Testis (tissue), 2 donors: ENCODE measurements at regions not wholly inside any gene's neighbourhood (a gene's known extent, or its start where the extent isn't known, plus 50 kb on each side); places are given as distances from the start of the nearest gene placed in this dataset.

Experiments
- DNase-seq: peaks from one replicate; pipeline ENCODE4 v3.0.0-alpha.2; 2019
- H3K27ac ChIP-seq, 2 donors: fragments of 200-600 bp; sonication (generic); one replicate each; pipeline ENCODE4 v1.5.1; 2019
- H3K27me3 ChIP-seq: fragments of 200-600 bp; sonication (generic); one replicate; pipeline ENCODE4 v1.5.1; 2019
- H3K36me3 ChIP-seq: fragments of 200-600 bp; sonication (generic); one replicate; pipeline ENCODE4 v1.5.1; 2017; ENCODE audit warnings: low read depth; ENCODE audit errors: missing control alignments
- H3K4me1 ChIP-seq: fragments of 200-600 bp; sonication (generic); one replicate; pipeline ENCODE4 v1.5.1; 2019
- H3K4me3 ChIP-seq, 2 donors: fragments of 200-600 bp; sonication (generic); one replicate each; pipeline ENCODE4 v1.5.1; 2017 to 2019
- H3K9me3 ChIP-seq: fragments of 200-600 bp; sonication (generic); one replicate; pipeline ENCODE4 v1.5.1; 2017
- POLR2A ChIP-seq: fragments of 450-650 bp; IDR thresholded peaks from one replicate; pipeline ENCODE4 v1.6.1; 2017; ENCODE audit warnings: antibody characterized with exemption, mild to moderate bottlenecking, moderate library complexity
- WGBS, 2 donors: methylation state at CpG; one replicate each; pipeline ENCODE4 v1.1.5; 2018; 5-methylcytosine and 5-hydroxymethylcytosine counted together
- intact Hi-C: fragments of 100-400 bp; cut with DNase I; formaldehyde crosslinking; loops from one replicate; pipeline ENCODE4 v1.15.1; 2023; ENCODE audit warnings: low total_unique reads
- TF ChIP-seq, protein P1 (sequence below), 3 experiments: fragments of 450-650 bp in 2 of 3; fragments of 200-600 bp in 1 of 3; sonication (generic) in 1 of 3; IDR thresholded peaks; one replicate each; pipeline ENCODE4 v1.5.1; 2016 to 2019; ENCODE audit warnings: antibody characterized with exemption in 3 of 3, mild to moderate bottlenecking in 2 of 3, moderate library complexity in 1 of 3

DNA sequence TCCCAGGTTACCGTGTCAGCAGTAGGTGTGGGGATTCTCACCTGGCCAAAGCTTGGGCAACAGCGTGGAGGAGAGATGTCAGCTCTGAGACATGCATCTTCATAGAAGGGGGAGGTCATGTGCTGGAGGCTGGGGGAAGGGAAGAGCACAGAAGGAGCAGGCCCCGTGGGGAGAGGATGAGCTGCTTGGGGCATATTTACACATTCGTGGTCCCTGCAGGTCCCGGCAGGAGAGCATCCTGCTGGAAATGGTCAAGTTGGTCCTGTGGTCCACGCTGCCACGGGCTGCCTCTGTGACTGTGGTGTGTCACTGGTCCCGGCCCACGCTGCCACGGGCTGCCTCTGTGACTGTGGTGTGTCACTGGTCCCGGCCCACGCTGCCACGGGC lies 195.1 kb upstream of the TWIST2 start:
- no peak overlapping the region for H3K4me3 ChIP-seq
- 94 to 96% methylated on average over 5 to 10 of the region's 13 CpGs for WGBS, 2 donors
- intact Hi-C loops, result no loop called here
- no peak overlapping the region for H3K27ac ChIP-seq
- no peak for TF ChIP-seq POLR2A
- TF ChIP-seq, protein P1, sequence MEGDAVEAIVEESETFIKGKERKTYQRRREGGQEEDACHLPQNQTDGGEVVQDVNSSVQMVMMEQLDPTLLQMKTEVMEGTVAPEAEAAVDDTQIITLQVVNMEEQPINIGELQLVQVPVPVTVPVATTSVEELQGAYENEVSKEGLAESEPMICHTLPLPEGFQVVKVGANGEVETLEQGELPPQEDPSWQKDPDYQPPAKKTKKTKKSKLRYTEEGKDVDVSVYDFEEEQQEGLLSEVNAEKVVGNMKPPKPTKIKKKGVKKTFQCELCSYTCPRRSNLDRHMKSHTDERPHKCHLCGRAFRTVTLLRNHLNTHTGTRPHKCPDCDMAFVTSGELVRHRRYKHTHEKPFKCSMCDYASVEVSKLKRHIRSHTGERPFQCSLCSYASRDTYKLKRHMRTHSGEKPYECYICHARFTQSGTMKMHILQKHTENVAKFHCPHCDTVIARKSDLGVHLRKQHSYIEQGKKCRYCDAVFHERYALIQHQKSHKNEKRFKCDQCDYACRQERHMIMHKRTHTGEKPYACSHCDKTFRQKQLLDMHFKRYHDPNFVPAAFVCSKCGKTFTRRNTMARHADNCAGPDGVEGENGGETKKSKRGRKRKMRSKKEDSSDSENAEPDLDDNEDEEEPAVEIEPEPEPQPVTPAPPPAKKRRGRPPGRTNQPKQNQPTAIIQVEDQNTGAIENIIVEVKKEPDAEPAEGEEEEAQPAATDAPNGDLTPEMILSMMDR (IDR thresholded peaks at IDR 0.05), result no peak
- H3K9me3 ChIP-seq, result no peaks in the 10 kb centered on the region
- H3K4me1 ChIP-seq, result no peaks in the 10 kb centered on the region
- H3K36me3 ChIP-seq, result no peaks in the 10 kb centered on the region
- DNase-seq, result no peak
- no peaks in the 10 kb centered on the region for H3K27me3 ChIP-seq

- no peak for DNase-seq
- no peak overlapping the region for H3K4me3 ChIP-seq
- H3K36me3 ChIP-seq, result no peaks in the 10 kb centered on the region
Measured at GRCh38 chr2:238653431-238654109, 194.3 kb upstream of the TWIST2 start.

DNA sequence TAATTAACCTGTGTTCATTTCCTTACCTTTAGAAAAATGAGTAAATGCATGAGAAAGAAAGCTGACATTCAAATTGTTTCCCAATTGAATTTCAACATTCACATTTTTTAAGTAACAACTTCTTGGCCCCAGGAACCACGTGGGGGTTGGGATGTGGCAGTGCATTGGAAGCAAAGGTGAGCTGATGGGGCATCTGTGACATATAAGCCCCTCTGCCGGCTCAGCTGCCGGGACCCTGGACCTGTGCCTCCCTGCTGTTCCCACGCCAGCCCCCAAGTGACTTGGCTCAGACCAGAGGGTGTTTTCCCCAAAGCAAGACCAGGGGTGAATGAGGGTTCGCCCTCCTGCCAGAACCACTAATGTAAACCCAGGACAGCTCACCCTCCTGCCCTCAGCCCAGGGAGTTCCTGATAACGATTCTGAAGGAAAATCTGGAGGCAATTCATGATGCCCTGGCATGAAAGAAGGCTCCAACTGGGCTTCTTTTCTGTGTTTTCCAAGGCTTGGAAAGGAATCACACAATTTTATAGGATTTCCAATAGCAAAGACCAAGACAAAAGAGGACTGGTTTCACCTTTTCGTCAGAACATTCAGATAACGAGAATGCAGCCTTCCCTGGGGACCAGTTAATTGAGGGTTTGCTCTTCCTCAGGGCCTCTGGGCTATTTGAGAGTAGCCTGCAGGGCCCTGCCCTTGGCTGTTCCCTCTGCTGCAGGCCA lies 193.2 kb upstream of the TWIST2 start:
- TF ChIP-seq POLR2A, result no peak
- TF ChIP-seq, protein P1 (IDR thresholded peaks at IDR 0.05), result no peak
- DNase-seq, result no peak
- no peak overlapping the region for H3K4me3 ChIP-seq
- H3K27me3 ChIP-seq, result no peaks in the 10 kb centered on the region
- no peaks in the 10 kb centered on the region for H3K4me1 ChIP-seq
- H3K9me3 ChIP-seq, result no peaks in the 10 kb centered on the region
- no peaks in the 10 kb centered on the region for H3K36me3 ChIP-seq
- no peak overlapping the region for H3K27ac ChIP-seq
- WGBS, 2 donors, result 73 to 83% methylated on average over 8 of the region's 8 CpGs
- intact Hi-C loops, result no loop called here

More at GRCh38 chr2:238653431-238654109, 194.3 kb upstream of the TWIST2 start:
- 88% methylated on average over 13 of the region's 13 CpGs for WGBS, 2 donors
- intact Hi-C loops, result no loop called here
- Histone ChIP-seq H3K4me1 (no peaks in the 10 kb centered on the region), H3K27me3 (no peaks in the 10 kb centered on the region), H3K9me3 (no peaks in the 10 kb centered on the region), H3K27ac (no peak overlapping the region)
- TF ChIP-seq, protein P1 (IDR thresholded peaks at IDR 0.05), result no peak
- TF ChIP-seq POLR2A, result no peak

DNA sequence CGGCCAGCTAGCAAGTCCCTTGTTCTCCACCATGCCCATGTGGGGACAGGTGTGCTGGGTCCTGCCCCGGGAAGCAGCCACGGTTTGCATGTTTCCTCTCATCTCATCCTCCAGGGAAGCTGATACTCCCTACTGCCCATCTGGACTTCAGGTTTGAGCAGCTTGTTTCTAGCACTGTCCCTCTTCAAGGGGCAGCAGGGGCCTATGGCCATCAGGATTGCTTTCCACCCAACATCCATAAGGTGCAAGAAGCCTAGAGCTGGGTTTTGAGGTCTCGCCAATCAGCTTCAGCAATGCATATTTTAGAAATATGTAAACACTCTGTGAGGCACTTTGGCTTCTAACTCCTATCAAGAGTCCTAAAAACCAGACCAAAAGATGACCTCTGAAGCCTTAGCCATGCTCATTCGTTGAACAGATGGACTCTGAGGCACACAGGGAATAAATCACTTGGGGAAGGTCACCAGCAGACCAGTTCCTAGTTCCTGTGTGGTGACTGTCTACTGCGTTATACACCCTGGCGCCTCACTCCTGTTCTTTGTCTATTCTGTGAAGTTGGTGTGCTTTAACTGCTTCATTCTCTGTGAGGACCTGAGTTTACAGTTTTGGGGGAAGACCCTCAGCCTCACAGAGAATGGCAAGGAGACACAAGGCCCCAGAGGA lies 192.6 kb upstream of the TWIST2 start:
- WGBS, 2 donors, result 61 to 68% methylated on average over 7 of the region's 7 CpGs
- no peak for TF ChIP-seq POLR2A
- TF ChIP-seq, protein P1 (IDR thresholded peaks at IDR 0.05), result no peak
- no peak for DNase-seq
- Histone ChIP-seq H3K27me3 (no peaks in the 10 kb centered on the region), H3K27ac (no peak overlapping the region), H3K4me1 (no peaks in the 10 kb centered on the region), H3K36me3 (no peaks in the 10 kb centered on the region), H3K4me3 (no peak overlapping the region), H3K9me3 (no peaks in the 10 kb centered on the region)
- intact Hi-C loops, result no loop called here
